Lung microvascular endothelial cell (primary cell): ENCODE measurements at regions not wholly inside any gene's neighbourhood (a gene's known extent, or its start where the extent isn't known, plus 50 kb on each side); places are given as distances from the start of the nearest gene placed in this dataset.
"Not testable (repeated sequence)": the region's sequence is repeated elsewhere in the genome, so short reads cannot be mapped to it uniquely, and the experiment has no call there.

Experiments used
- DNase-seq, 2 donors: peaks; one replicate each; pipeline versions ENCODE4 v3.0.0 to v3.0.0-alpha.2; 2010; ENCODE audit warnings: low read depth in 2 of 2

DNA sequence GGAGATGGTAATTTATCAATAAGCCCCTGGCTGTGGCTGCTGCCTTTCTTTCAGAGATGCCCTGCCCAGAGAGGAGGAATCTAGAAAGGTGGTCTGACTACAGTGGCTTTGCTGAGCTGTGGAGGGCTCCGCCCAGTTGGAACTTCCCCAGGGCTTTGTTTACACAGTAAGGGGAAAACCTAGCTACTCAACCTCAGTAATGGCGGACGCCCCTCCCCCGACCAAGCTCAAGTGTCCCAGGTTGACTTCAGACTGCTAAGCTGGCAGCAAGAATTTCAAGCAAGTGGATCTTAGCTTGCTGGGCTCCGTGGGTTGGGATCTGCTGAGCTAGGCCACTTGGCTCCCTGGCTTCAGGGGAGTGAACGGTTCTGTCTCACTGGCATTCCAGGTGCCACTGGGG is 865.4 kb upstream of the ACO1 start:
- no peak for DNase-seq

DNA sequence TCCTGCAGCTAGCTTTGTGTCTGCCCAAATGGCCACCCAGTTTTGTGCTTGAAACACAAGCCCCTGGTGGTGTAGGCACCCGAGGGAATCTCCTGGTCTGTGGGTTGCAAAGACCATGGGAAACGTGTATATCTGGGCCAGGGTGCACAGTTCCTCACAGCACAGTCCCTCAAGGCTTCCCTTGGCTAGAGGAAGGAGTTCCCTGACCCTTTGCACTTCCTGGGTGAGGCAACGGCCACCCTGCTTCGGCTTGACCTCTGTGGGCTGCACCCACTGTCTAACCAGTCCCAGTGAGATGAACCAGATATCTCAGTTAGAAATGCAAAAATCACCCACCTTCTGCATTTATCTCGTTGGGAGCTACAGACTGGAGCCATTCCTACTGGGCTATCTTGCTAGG is 865.0 kb upstream of the ACO1 start:
- DNase-seq: no peak

DNA sequence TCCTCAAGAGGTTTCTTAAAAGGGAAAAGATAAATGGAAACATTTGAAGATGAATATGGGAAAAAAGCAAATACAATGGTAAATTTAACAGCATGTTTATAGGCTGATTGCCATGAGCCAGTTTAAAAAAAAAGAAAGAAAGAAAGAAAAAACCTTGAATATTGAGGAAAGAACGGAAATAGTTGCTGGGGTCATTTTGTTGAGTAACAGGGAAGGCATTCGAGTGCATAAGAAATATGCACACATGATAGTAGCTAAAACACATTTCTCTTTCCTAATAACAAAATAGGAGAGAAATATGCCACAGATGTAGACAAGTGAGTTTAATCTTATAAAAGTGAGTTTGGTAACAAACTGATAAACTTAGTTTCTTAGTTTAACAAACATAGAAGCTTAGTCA is 864.6 kb upstream of the ACO1 start:
- no peak for DNase-seq

DNA sequence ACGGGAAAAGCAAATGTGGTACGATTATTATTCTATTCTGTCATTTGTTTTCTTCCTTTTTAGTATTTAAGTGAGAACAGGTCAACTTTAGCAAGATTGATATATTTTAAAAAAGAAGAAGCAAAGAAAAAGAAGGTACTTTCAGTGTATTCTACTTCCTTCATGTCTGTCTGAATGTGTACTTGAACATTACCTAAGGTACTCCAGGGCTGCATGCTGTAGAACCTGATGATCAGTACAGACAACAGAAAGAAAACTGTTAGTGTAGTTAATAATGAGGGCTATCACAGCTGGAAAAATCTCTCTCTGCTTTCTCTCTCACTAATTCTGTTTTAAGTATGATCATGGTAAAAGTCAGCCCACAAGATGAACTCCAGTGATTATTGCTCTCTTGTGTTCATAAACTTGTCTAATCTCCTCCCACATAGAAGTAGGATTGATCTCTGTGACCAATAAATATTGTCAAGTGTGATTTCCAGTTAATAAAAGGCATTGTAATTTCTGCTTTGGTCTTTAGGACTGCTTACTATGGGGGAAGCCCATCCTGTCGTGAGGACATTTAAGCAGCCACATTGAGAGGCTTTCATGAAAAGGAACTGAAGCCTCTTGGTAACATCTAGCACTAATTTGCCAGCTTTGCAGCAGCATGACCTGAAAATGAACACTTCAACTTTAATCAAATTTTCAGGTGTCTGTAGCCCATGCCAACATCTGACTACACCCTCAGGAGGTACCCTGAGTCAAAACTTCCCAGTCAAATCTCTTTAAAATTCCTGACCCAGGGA is 864.0 kb upstream of the ACO1 start:
- no peak for DNase-seq

DNA sequence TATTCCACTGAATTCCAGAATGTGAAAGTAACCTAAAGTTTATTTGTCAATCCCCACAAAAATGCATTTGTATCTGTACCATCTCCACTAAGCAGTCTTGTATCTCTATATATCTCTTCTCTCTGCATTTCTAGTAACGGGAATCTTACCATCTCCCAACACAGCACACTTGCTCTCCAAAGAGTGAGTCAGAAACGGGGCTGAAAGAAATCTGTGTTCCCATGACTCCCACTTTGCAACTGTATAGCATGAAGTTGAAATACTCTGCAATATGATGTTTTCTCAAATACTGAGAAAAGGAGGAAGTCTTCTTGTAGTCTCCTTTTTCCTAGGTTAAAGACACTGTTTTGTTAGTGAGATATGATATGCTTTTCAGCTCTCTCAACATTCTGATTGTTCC is 848.8 kb upstream of the ACO1 start:
- DNase-seq: no peak

DNA sequence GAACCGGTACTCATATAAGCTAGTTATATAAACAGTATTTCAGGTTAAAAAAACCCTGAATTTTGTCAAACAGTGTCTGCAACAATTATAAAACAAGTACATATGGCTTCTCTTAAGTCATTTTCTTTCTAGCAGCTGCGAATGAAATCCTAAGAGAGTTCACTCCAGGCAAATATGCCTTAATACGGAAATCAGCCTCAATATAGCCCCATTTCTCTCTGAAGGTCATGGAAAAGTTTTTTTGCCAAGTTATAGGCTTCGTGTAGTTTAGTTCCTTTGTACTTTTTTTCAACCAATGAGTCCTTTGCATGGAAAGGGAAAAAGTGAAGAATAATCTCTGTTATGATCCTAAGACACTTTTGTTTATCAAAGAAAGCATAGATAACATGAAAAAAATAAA is 848.0 kb upstream of the ACO1 start:
- DNase-seq: no peak

DNA sequence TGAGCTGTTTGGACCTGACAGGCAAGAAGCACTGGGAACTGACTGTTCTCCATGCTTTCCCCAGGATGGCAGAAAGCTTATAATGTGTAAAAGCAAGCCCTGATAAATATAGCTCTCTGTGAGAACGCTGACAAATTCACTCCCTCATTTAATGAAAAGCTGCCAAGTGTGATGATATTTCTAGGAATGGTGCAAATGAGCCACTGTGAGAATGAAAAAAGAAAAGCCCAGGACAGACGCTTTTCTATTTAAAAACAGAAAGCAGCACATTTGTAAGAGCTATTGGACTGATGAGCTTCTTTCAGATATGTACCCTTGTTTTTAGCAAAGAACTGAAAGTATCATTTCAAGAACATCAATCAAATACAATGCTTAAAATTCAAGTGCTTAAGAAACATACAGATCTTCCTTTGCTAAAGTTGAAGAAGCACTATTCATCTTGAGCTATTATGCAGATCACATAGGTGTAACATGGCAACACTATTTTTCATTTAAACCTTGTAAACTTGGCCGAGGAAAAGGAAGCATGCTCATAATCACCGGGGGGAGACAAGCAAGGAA is 842.6 kb upstream of the ACO1 start:
- DNase-seq: no peak

DNA sequence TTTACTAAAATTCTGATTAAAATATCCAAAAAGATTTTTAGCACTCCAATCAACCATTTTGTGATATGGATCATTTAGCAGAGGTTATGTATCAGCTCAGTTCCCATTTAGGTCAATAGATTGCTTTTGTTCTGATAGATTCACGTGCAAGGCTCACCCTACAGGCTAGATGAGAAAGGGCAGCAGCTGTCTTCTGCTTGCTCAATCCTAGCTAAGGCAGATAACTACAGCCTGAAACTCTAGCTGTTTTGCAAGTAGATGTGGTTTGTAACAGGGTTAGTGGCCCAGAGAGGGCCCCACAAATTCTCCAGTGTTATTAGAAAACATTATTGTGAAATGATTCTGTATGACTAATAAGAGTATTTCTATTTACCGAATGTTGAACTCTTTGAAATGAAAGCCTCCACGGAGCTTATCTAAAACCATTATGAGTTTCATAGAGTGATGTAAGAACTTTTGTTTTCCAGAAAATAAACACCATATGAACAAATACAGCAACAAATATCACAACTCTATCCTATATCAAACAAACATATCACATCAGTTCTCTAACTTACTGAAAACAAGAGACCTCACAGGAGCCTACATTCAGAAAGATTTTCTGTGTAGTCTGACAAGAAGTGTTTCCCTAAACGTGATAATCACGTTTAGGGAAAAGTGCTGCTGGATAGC is 841.9 kb upstream of the ACO1 start:
- DNase-seq: peak; percentile 5 to 48

DNA sequence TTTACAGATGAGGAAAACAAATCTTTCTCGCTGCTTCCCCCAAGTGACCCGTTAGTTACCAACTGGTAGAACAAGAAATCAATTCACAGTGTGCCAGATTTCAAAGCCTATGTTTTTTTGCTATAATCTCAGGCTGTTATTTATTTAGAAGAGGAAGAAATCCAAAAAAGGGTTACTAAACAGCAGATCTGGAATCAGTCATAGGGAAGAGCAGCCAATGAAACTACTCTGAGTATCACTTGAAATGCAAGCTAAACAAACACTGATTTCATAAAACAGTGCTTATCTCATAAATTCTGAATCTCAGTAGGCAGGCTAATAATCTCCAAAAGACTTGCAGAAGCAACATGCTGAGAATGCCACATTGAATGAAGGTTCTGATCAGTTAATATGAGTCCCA is 829.5 kb upstream of the ACO1 start:
- DNase-seq: no peak

DNA sequence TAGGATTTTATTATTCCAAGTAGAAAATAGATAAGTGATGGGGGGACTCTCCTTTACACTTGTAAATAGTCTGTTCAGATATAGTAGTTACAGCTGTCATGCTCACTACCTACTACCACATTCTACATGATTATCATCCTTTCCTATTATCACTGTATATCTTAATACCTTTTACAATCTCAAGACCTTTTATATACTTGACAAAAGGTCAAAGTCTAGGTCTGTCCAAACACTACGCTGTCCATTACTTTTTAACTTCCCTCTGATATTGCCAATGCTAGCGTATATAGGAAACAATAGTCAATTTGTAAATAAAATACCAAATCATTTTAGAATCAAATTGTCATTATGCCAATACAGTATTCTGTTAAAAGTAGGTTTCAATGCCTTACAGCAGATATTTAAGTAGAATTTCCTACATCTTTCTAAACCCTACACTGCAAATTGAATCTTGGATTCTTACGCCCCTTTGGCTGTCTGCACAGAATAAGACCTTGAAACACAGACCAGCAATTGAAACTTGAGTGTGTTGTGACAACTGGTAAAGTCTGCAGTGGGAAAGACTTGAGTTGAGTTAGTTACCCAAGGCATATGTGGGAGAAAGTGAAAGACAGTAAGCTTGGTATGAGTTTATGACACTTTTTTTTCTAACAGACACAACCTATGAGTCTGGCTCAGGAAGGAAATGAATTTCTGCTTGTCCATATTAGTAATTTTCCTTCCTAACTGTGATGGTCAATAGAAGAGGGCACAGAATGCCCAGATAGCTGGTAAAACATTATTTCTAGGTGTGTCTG is 827.6 kb upstream of the ACO1 start:
- no peak for DNase-seq

DNA sequence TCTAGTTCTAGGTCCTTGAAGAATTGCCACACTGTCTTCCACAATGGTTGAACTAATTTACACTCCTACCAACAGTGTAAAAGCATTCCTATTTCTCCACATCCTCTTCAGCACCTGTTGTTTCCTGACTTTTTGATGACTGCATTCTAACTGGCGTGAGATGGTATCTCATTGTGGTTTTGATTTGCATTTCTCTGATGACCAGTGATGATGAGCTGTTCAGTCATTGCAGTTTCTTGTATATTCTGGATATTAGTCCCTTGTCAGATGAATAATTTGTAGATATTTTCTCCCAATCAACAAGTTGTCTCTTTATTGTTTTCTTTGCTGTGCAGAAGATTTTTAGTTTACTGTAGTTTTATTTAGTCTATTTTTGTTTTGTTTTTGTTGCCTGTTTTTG is 812.3 kb upstream of the ACO1 start:
- DNase-seq: not testable (repeated sequence)

DNA sequence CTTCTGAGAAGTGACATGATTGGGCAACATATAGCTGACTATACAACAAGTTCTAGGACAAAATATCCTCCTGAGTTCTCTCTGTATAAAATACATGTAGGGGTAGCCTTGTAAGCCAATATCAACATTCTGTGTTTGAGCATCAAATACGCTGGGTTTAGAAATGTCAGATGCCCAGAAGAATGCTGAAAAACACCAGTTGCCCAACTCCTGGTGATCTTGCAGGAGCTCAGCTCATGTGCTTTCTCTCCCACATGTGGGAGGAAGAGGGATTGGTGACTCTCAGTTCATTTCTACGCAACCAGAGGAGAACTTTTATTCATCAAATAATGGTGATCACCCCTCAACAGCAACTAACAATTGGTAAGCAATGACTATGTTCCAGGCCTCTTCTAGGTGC is 810.9 kb upstream of the ACO1 start:
- no peak for DNase-seq

DNA sequence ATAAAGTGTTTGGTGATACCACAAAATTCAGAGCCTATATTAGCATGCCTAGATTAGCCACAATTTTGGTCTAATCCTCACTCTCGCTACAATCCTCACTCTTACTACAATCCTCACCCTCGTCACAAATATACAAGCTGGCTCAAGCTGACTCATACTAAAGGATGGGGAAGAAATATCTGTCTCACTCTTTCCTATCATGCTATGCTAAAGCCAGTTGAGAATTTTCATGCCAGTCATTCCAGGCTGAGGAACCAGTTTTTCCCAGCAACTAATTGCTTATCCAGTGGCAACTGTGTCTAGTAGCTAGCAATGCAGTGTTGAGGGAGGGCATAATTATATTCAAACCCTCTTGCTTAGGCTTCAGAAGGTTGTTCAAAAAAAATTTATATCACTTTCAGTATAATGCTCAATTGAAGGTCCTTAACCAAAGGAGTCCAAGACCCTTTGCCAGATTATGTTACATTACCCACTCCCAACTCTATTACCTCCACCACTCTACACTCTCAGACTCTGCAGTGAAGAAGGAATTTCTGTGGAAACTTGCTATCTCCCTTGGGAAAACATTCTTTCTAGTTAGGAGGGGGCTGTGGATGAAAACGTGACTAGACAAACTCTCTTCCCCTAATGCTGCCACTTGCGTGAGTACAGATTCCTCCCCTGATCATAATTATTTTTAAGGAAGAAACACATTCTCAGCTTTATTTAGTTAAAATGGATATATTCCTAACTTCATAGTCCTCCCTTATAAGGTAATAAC is 810.3 kb upstream of the ACO1 start:
- no peak for DNase-seq

DNA sequence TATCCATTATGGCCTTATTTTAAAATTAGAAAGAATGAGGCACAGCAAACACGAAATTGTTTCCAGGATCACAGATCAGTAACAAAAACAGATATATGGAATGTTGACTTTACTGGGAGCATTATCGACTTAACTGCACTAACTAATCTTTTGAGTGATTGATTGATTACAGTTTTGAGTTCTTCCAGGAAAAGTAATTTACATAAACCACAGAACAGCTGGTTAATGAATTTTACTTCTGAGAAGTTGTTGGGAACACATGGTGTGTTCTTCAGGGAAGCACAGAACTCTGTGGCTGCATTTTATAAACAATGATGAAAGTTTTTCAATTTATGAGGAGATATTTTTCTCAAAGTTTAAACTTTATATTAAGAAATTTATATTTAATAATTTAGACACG is 802.4 kb upstream of the ACO1 start:
- DNase-seq: no peak

DNA sequence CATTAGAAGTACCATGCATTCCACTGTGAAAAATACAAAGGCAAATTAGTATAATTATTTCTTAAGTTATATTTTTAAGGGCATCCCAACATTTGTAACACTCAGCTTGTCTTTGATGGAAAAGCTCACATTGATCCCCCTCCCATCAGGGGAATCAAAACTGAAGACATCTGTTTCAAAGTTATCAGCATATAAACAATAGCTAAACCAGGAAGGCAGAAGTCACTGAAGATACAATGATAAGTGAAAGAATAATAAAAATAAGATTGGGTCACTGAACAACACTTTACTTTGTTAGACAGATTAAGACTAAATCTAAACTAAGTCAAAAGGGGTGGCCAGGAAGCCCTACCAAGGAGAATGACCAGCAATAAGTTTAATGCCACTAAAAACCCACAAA is 801.9 kb upstream of the ACO1 start:
- DNase-seq: no peak

DNA sequence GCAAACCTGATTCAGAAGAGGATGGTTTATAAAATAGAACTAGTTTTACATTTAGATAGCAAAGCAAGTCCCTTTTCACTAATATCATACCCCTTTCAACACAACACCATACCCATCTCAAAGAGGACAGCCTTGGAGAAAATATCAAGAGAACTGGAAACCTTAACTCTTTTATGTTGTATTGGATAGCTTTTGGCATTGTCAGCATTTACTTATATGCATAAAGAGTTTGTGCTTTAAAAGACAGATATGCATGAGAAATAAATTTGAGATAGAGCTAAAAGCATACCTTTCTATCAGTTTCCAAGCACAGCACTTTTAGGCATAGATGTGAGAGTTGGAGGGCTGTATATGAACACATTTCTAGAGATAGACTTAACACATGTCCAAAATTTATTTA is 799.3 kb upstream of the ACO1 start:
- DNase-seq: no peak

DNA sequence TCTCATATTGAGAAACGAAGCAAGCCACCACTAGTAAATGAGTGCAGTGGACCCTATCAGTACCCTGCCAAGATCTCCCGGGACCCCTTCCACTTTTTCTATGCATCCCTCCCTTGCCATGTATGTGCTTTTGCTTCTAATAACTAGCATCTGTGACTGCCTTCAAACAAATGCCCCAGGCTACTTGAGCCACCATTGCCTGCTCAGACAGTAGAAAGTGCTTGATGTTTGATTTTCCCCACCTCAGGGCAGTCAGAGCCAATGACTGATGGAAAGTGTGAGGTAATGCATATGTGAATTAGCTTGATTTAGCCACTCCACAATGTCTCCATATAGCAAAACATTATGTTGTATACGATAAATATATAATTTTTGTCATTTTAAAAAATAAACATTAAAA is 797.3 kb upstream of the ACO1 start:
- DNase-seq: no peak

DNA sequence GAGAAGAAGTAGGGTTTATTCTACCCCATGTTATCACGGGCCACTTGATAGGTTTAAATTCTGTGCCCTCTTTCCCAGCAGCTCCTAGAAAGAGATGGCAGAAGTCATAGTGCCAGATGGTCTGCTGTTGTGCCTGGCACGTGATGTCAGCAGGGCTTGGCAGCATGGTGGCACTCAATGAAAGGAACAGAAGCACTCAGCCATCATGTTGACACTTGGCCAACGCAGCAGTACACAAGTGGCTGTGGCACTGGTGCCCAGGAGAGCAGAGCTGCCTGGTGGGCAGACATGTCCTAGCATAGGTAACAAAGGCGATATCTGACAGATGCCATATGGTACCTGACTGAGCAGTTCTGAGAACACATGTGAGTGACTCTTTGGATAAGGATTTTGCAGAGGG is 796.4 kb upstream of the ACO1 start:
- DNase-seq: no peak

DNA sequence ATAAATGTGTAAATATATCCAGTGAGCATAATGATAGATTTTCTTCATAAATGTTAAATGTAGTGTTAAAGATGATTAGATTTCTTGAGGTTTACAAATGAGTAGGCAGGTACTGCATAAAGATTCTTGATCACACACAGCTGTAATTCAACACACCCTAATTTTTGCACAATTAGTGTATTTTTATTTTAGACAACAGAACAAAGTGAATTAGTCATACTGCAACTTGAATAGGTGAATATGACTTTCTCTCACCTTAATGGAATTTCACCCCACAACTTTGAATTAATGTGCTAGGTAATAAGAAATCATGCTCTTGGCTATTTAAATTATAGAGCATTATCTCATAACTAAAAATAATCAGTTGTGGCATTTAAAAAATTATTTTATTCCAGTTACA is 795.7 kb upstream of the ACO1 start:
- no peak for DNase-seq

DNA sequence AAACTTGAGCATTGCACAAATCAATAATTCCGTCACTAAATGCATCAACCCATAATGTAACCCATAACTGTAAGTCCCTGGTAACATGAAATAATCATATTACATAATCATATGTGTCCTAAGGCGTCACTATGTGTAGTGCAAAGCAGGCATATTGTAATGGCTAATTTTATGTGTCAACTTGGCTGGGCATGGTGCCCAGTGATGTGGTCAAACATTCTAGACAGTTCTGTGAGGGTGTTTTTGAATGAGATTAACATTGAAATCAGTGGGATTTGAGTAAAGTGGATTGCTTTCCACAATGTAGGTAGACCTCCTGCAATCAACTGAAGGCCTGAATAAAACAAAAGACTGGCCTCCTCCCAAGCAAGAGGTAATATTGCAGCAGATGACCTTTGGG is 794.4 kb upstream of the ACO1 start:
- peak in 1 of 2 donors; percentile 10 for DNase-seq

DNA sequence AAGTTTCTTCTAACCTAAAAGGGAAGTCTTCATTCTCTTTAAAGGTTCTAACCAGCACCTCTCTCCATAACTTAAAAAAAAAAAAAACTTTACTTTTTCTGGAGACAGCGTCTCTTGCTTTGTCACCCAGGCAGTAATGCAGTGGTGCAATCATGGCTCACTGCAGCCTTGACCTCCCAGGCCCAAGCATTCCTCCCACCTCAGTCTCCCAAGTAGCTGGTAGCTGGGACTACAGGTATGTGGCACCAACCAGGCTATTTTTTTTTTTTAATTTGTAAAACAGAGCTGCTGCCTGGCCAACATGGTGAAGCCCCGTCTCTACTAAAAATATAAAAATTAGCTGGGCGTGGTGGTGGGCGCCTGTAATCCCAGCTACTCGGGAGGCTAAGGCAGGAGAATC is 787.4 kb upstream of the ACO1 start:
- DNase-seq: not testable (repeated sequence)

DNA sequence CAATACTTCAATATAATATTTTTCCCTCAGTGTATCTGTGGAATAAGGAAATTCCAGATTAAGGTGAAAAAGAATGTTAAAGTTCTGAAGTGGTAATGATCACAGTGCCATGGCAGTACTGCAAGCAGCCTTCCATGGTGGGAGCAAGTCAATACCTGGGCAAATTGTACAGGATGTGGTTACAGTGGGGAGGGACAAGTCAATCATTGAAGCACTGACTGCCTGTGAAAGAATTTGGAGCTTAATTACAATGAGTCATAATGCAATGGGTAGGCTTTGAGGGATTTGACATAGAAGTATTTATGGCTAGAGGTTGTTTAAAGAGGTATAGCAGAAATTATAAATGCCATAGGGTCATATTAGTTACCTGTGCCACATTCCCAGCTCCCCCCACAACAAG is 786.5 kb upstream of the ACO1 start:
- no peak for DNase-seq
